HG03442 (cell line): ENCODE measurements at regions not wholly inside any gene's neighbourhood (a gene's known extent, or its start where the extent isn't known, plus 50 kb on each side); places are given as distances from the start of the nearest gene placed in this dataset.

Experiments used
- ATAC-seq: cut with Tn5 transposase; IDR thresholded peaks from one replicate; pipeline ENCODE4 v1.9.1; 2021; ENCODE audit warnings: mild to moderate bottlenecking, moderate library complexity; ENCODE audit not compliant: unreplicated experiment

- ATAC-seq: no peak
Measured at GRCh38 chr2:188196343-188197008, 95.2 kb upstream of the GULP1 start.

GRCh38 chr2:188199716-188200128 is 92.0 kb upstream of the GULP1 start:
- no peak for ATAC-seq

- ATAC-seq: no peak
Measured at GRCh38 chr2:188201639-188202038, 90.0 kb upstream of the GULP1 start.

- ATAC-seq: no peak
Measured at GRCh38 chr2:188202777-188203176, 88.9 kb upstream of the GULP1 start.

GRCh38 chr2:188203776-188204175 is 87.9 kb upstream of the GULP1 start:
- ATAC-seq: no peak

GRCh38 chr2:188204824-188205223 is 86.8 kb upstream of the GULP1 start:
- no peak for ATAC-seq

GRCh38 chr2:188207554-188207953 is 84.1 kb upstream of the GULP1 start:
- ATAC-seq: no peak

- no peak for ATAC-seq
Measured at GRCh38 chr2:188209218-188209617, 82.5 kb upstream of the GULP1 start.

GRCh38 chr2:188217264-188217663 is 74.4 kb upstream of the GULP1 start:
- ATAC-seq: no peak

- no peak for ATAC-seq
Measured at GRCh38 chr2:188219541-188219940, 72.1 kb upstream of the GULP1 start.

- no peak for ATAC-seq
Measured at GRCh38 chr2:188220535-188220934, 71.1 kb upstream of the GULP1 start.

GRCh38 chr2:188227713-188228112 is 64.0 kb upstream of the GULP1 start:
- ATAC-seq: no peak

GRCh38 chr2:188235364-188235763 is 56.3 kb upstream of the GULP1 start:
- ATAC-seq: peak; percentile 98

GRCh38 chr2:188238386-188238785 is 53.3 kb upstream of the GULP1 start:
- ATAC-seq: no peak
